IMR-90 (cell line): ENCODE measurements at regions not wholly inside any gene's neighbourhood (a gene's known extent, or its start where the extent isn't known, plus 50 kb on each side); places are given as distances from the start of the nearest gene placed in this dataset.

Experiments
- ATAC-seq: fragments of 200-7000 bp; cut with Tn5 transposase; 2 replicates; pipeline ENCODE4 v1.9.1; 2020; ENCODE audit warnings: low read depth, mild to moderate bottlenecking, moderate library complexity
- BruUV-seq: library from RNA; stranded (reverse); fragments of 400-500 nt; replicated peaks from 2 replicates; lab custom pipeline; 2021; lab: Mats Ljungman, UMichigan
- CTCF ChIA-PET: fragments of 300-600 bp; formaldehyde crosslinking; extraction: SDS; loops from one replicate; lab custom pipeline; 2021; ENCODE audit warnings: antibody characterized with exemption; lab: Yijun Ruan, JAX
- POLR2A ChIA-PET: fragments of 300-600 bp; sonication (Branson Sonifier 250); formaldehyde crosslinking; loops from one replicate; lab custom pipeline; 2022; ENCODE audit warnings: antibody characterized with exemption; ENCODE audit not compliant: unreplicated experiment; lab: Charles Lee
- DNase-seq: peaks from one replicate; pipeline ENCODE4 v3.0.0; 2013
- H2AFZ ChIP-seq: replicated peaks from 2 replicates; pipeline ENCODE3; 2013; ENCODE audit warnings: low read length, mild to moderate bottlenecking; ENCODE audit not compliant: poor library complexity
- H2AK5ac ChIP-seq: 2 replicates; pipeline ENCODE4 v1.6.1; 2013; ENCODE audit warnings: low read depth, low read length, inconsistent platforms
- H2AK9ac ChIP-seq: replicated peaks from 2 replicates; pipeline ENCODE3; 2013; ENCODE audit warnings: mild to moderate bottlenecking, low read depth, low read length, moderate library complexity; ENCODE audit not compliant: poor library complexity
- H2BK120ac ChIP-seq: 2 replicates; pipeline ENCODE4 v1.6.1; 2013; ENCODE audit warnings: low read depth, low read length, inconsistent platforms
- H2BK15ac ChIP-seq: 3 replicates; pipeline ENCODE4 v1.6.1; 2013; ENCODE audit warnings: low read depth, low read length, inconsistent platforms
- H2BK20ac ChIP-seq: 2 replicates; pipeline ENCODE4 v1.6.1; 2013; ENCODE audit warnings: low read depth, mild to moderate bottlenecking, inconsistent platforms, low read length, moderate library complexity
- H2BK5ac ChIP-seq: 2 replicates; pipeline ENCODE4 v1.6.1; 2013; ENCODE audit warnings: mild to moderate bottlenecking, low read depth, low read length, inconsistent platforms; ENCODE audit not compliant: poor library complexity, severe bottlenecking
- H3K14ac ChIP-seq: replicated peaks from 2 replicates; pipeline ENCODE4 v1.6.1; 2013; ENCODE audit warnings: low read depth, low read length, inconsistent platforms
- H3K18ac ChIP-seq: 2 replicates; pipeline ENCODE4 v1.6.1; 2013; ENCODE audit warnings: low read depth, low read length, control low read depth
- H3K23ac ChIP-seq: 2 replicates; pipeline ENCODE4 v1.6.1; 2013; ENCODE audit warnings: low read depth, low read length, inconsistent platforms
- H3K27ac ChIP-seq: 2 replicates; pipeline ENCODE4 v1.5.1; 2013; ENCODE audit warnings: mild to moderate bottlenecking, control low read depth, low read length; ENCODE audit not compliant: insufficient read depth
- H3K27me3 ChIP-seq: 2 replicates; pipeline ENCODE4 v1.6.1; 2013; ENCODE audit warnings: low read length; ENCODE audit not compliant: control insufficient read depth, insufficient read depth
- H3K36me3 ChIP-seq: 2 replicates; pipeline ENCODE4 v1.6.1; 2013; ENCODE audit warnings: low read length, mixed read lengths; ENCODE audit not compliant: control insufficient read depth, insufficient read depth
- H3K4ac ChIP-seq: 2 replicates; pipeline ENCODE4 v1.6.1; 2013; ENCODE audit warnings: low read depth, low read length, inconsistent platforms
- H3K4me1 ChIP-seq: 2 replicates; pipeline ENCODE4 v1.6.1; 2013; ENCODE audit warnings: low read length, mixed read lengths; ENCODE audit not compliant: control insufficient read depth, insufficient read depth
- H3K4me2 ChIP-seq: 2 replicates; pipeline ENCODE4 v1.6.1; 2013; ENCODE audit warnings: low read depth, mild to moderate bottlenecking, control low read depth, low read length, moderate library complexity
- H3K4me3 ChIP-seq: 2 replicates; pipeline ENCODE4 v1.5.1; 2013; ENCODE audit warnings: low read depth, mild to moderate bottlenecking, control low read depth, low read length, moderate library complexity; ENCODE audit not compliant: insufficient read depth
- H3K56ac ChIP-seq: 2 replicates; pipeline ENCODE4 v1.6.1; 2013; ENCODE audit warnings: low read length, inconsistent platforms; ENCODE audit not compliant: insufficient read depth; ENCODE audit errors: extremely low read depth
- H3K79me1 ChIP-seq, 2 experiments: 2 replicates each; pipeline ENCODE4 v1.6.1; 2013; ENCODE audit warnings: low read length in 2 of 2, inconsistent platforms in 1 of 2, low read depth in 1 of 2
- H3K9ac ChIP-seq: 2 replicates; pipeline ENCODE4 v1.6.1; 2013; ENCODE audit warnings: low read depth, low read length, control low read depth
- H3K9me1 ChIP-seq: 2 replicates; pipeline ENCODE4 v1.6.1; 2013; ENCODE audit warnings: low read length, inconsistent platforms; ENCODE audit not compliant: insufficient read depth
- H3K9me3 ChIP-seq: 2 replicates; pipeline ENCODE4 v1.6.1; 2013; ENCODE audit warnings: low read length; ENCODE audit not compliant: control insufficient read depth, insufficient read depth
- H4K20me1 ChIP-seq: 2 replicates; pipeline ENCODE4 v1.6.1; 2013; ENCODE audit warnings: low read length, inconsistent platforms; ENCODE audit not compliant: insufficient read depth
- H4K5ac ChIP-seq: 2 replicates; pipeline ENCODE4 v1.6.1; 2013; ENCODE audit warnings: mild to moderate bottlenecking, low read depth, low read length, control low read depth
- H4K8ac ChIP-seq, 2 experiments: 2 replicates each; pipeline ENCODE4 v1.6.1; 2013; ENCODE audit warnings: low read depth in 2 of 2, low read length in 2 of 2, control low read depth in 1 of 2, inconsistent platforms in 1 of 2
- H4K91ac ChIP-seq: 2 replicates; pipeline ENCODE4 v1.6.1; 2013; ENCODE audit warnings: low read depth, low read length, inconsistent platforms; ENCODE audit not compliant: insufficient read depth
- CEBPB ChIP-seq: IDR thresholded peaks from 2 replicates; pipeline ENCODE4 v1.6.1; 2012; ENCODE audit warnings: low read depth, low read length, improper control_type of control experiment
- MAFK ChIP-seq: IDR thresholded peaks from 2 replicates; pipeline ENCODE4 v1.6.1; 2012; ENCODE audit warnings: low read depth, low read length, improper control_type of control experiment
- WGBS, 2 experiments: methylation state at CpG; one replicate each; pipeline versions ENCODE4 v1.1.5 to v1.1.7; 2013; ENCODE audit warnings: missing lambda C conversion rate in 2 of 2; ENCODE audit not compliant: insufficient read length in 1 of 2; ENCODE audit errors: extremely low coverage in 2 of 2; 5-methylcytosine and 5-hydroxymethylcytosine counted together
- dilution Hi-C: fragments of 300-500 bp; cut with HindIII; formaldehyde crosslinking; loops from one replicate; pipeline ENCODE4 v1.14.3; 2018; ENCODE audit warnings: low sequenced_read_pairs; ENCODE audit not compliant: unreplicated experiment
- in situ Hi-C: fragments of 300-500 bp; cut with MboI; formaldehyde crosslinking; loops from 3 replicates; pipeline ENCODE4 v1.14.3; 2019; ENCODE audit warnings: low sequenced_read_pairs, inconsistent platforms, mixed read lengths
- intact Hi-C: fragments of 100-400 bp; cut with micrococcal nuclease; formaldehyde crosslinking; loops from 2 replicates; pipeline ENCODE4 v1.10.0; 2022

- DNase-seq (no peak), ATAC-seq (no peak)
- H3K4me3 ChIP-seq = no peak overlapping the region
- H3K14ac ChIP-seq = no peak overlapping the region
- no peak overlapping the region for H2AFZ ChIP-seq
- H4K91ac ChIP-seq = no peak overlapping the region
- H4K5ac ChIP-seq = no peak overlapping the region
- no peak overlapping the region for H2AK9ac ChIP-seq
- H4K8ac ChIP-seq = no peak overlapping the region
- TF ChIP-seq CEBPB (no peak), MAFK (no peak)
- H4K20me1 ChIP-seq = no peaks in the 10 kb centered on the region
- WGBS, 2 experiments = no CpG with 5 or more reads among the region's 4 CpGs
- no peak overlapping the region for H2BK15ac ChIP-seq
- no peaks in the 10 kb centered on the region for H3K4me1 ChIP-seq
- no peak overlapping the region for H3K9ac ChIP-seq
- H3K36me3 ChIP-seq = no peaks in the 10 kb centered on the region
- H3K56ac ChIP-seq = no peak overlapping the region
- no peak overlapping the region for H3K4ac ChIP-seq
- dilution Hi-C loops = no loop called here
- no peak overlapping the region for H2BK5ac ChIP-seq
- CTCF ChIA-PET = no interaction called here
- no peak overlapping the region for H3K23ac ChIP-seq
- POLR2A ChIA-PET = no interaction called here
- intact Hi-C loops = no loop called here
- H2BK20ac ChIP-seq = no peak overlapping the region
- no peak overlapping the region for H3K4me2 ChIP-seq
- H3K9me3 ChIP-seq = 0 out of 2 replicates have a peak, but pooled peaks cover 1% of the 10 kb centered on the region
- in situ Hi-C loops = no loop called here
- H3K18ac ChIP-seq = no peak overlapping the region
- BruUV-seq = no TSS peak
- no peak overlapping the region for H3K27ac ChIP-seq
- no peaks in the 10 kb centered on the region for H3K9me1 ChIP-seq
- no peaks in the 10 kb centered on the region for H3K27me3 ChIP-seq
- no peak overlapping the region for H2BK120ac ChIP-seq
- H2AK5ac ChIP-seq = no peak overlapping the region
- no peaks in the 10 kb centered on the region for H3K79me1 ChIP-seq
Measured at GRCh38 chr1:30491831-30492230, 231.6 kb downstream of the MATN1 start.
